ENCODE measurements at regions not wholly inside any gene's neighbourhood (a gene's known extent, or its start where the extent isn't known, plus 50 kb on each side); places are given as distances from the start of the nearest gene placed in this dataset.

GRCh38 chr5:159800131-159800840 is 116.0 kb upstream of the ADRA1B start:
- TF ChIP-seq EZH2 (optimal IDR thresholded peaks at IDR 0.05; ENCODE audit: low read depth, low read length) (no peak), CTCF (IDR thresholded peaks at IDR 0.05; ENCODE audit: low read length) (no peak), EZH2phosphoT487 (IDR thresholded peaks at IDR 0.05; ENCODE audit: low read length) (no peak)
